ENCODE measurements at regions not wholly inside any gene's neighbourhood (a gene's known extent, or its start where the extent isn't known, plus 50 kb on each side); places are given as distances from the start of the nearest gene placed in this dataset.

- H3K79me2 ChIP-seq (ENCODE audit: control insufficient read depth, insufficient read depth, low read length, unreplicated experiment), result no peaks in the 10 kb centered on the region
- H3K27me3 ChIP-seq (ENCODE audit: insufficient read depth, low read length), result no peaks in the 10 kb centered on the region
- H3K36me3 ChIP-seq (ENCODE audit: insufficient read depth, low read length), result no peaks in the 10 kb centered on the region
- no peak overlapping the region for H3K4me3 ChIP-seq (ENCODE audit: low read depth, low read length)
- H3K27ac ChIP-seq (ENCODE audit: low read depth, low read length), result no peak overlapping the region
- no peaks in the 10 kb centered on the region for H3K4me1 ChIP-seq (ENCODE audit: control insufficient read depth, insufficient read depth, low read length, unreplicated experiment)
- no peak overlapping the region for H2AFZ ChIP-seq (ENCODE audit: low read length, unreplicated experiment)
Observed at GRCh38 chr12:14275886-14276285, 89.6 kb upstream of the ATF7IP start.

GRCh38 chr12:14278294-14278953 is 87.1 kb upstream of the ATF7IP start:
- Histone ChIP-seq H2AFZ (ENCODE audit: low read length, unreplicated experiment) (no peak overlapping the region), H3K4me3 (ENCODE audit: low read depth, low read length) (no peak overlapping the region), H3K79me2 (ENCODE audit: control insufficient read depth, insufficient read depth, low read length, unreplicated experiment) (no peaks in the 10 kb centered on the region), H3K27ac (ENCODE audit: low read depth, low read length) (no peak overlapping the region), H3K27me3 (ENCODE audit: insufficient read depth, low read length) (no peaks in the 10 kb centered on the region), H3K36me3 (ENCODE audit: insufficient read depth, low read length) (no peaks in the 10 kb centered on the region), H3K4me1 (ENCODE audit: control insufficient read depth, insufficient read depth, low read length, unreplicated experiment) (no peaks in the 10 kb centered on the region)

GRCh38 chr12:14279845-14280244 is 85.6 kb upstream of the ATF7IP start:
- Histone ChIP-seq H3K36me3 (ENCODE audit: insufficient read depth, low read length) (no peaks in the 10 kb centered on the region), H3K4me1 (ENCODE audit: control insufficient read depth, insufficient read depth, low read length, unreplicated experiment) (no peaks in the 10 kb centered on the region), H3K4me3 (ENCODE audit: low read depth, low read length) (no peak overlapping the region), H3K27ac (ENCODE audit: low read depth, low read length) (no peak overlapping the region), H3K27me3 (ENCODE audit: insufficient read depth, low read length) (no peaks in the 10 kb centered on the region), H3K79me2 (ENCODE audit: control insufficient read depth, insufficient read depth, low read length, unreplicated experiment) (no peaks in the 10 kb centered on the region), H2AFZ (ENCODE audit: low read length, unreplicated experiment) (no peak overlapping the region)

- Histone ChIP-seq H3K27ac (ENCODE audit: low read depth, low read length) (no peak overlapping the region), H3K4me3 (ENCODE audit: low read depth, low read length) (no peak overlapping the region), H3K79me2 (ENCODE audit: control insufficient read depth, insufficient read depth, low read length, unreplicated experiment) (no peaks in the 10 kb centered on the region), H3K27me3 (ENCODE audit: insufficient read depth, low read length) (no peaks in the 10 kb centered on the region), H3K36me3 (ENCODE audit: insufficient read depth, low read length) (no peaks in the 10 kb centered on the region), H2AFZ (ENCODE audit: low read length, unreplicated experiment) (no peak overlapping the region), H3K4me1 (ENCODE audit: control insufficient read depth, insufficient read depth, low read length, unreplicated experiment) (no peaks in the 10 kb centered on the region)
Observed at GRCh38 chr12:14280921-14281320, 84.6 kb upstream of the ATF7IP start.

GRCh38 chr12:14281539-14281938 is 83.9 kb upstream of the ATF7IP start:
- H3K27ac ChIP-seq (ENCODE audit: low read depth, low read length), result no peak overlapping the region
- no peak overlapping the region for H2AFZ ChIP-seq (ENCODE audit: low read length, unreplicated experiment)
- no peaks in the 10 kb centered on the region for H3K4me1 ChIP-seq (ENCODE audit: control insufficient read depth, insufficient read depth, low read length, unreplicated experiment)
- H3K27me3 ChIP-seq (ENCODE audit: insufficient read depth, low read length), result no peaks in the 10 kb centered on the region
- H3K79me2 ChIP-seq (ENCODE audit: control insufficient read depth, insufficient read depth, low read length, unreplicated experiment), result no peaks in the 10 kb centered on the region
- H3K4me3 ChIP-seq (ENCODE audit: low read depth, low read length), result no peak overlapping the region
- H3K36me3 ChIP-seq (ENCODE audit: insufficient read depth, low read length), result no peaks in the 10 kb centered on the region

GRCh38 chr12:14283489-14284144 is 81.9 kb upstream of the ATF7IP start:
- Histone ChIP-seq H3K27ac (ENCODE audit: low read depth, low read length) (no peak overlapping the region), H3K36me3 (ENCODE audit: insufficient read depth, low read length) (no peaks in the 10 kb centered on the region), H3K79me2 (ENCODE audit: control insufficient read depth, insufficient read depth, low read length, unreplicated experiment) (no peaks in the 10 kb centered on the region), H2AFZ (ENCODE audit: low read length, unreplicated experiment) (peak overlapping the region; percentile 22), H3K27me3 (ENCODE audit: insufficient read depth, low read length) (no peaks in the 10 kb centered on the region), H3K4me3 (ENCODE audit: low read depth, low read length) (no peak overlapping the region), H3K4me1 (ENCODE audit: control insufficient read depth, insufficient read depth, low read length, unreplicated experiment) (no peaks in the 10 kb centered on the region)

GRCh38 chr12:14284184-14284722 is 81.2 kb upstream of the ATF7IP start:
- Histone ChIP-seq H3K27me3 (ENCODE audit: insufficient read depth, low read length) (no peaks in the 10 kb centered on the region), H3K36me3 (ENCODE audit: insufficient read depth, low read length) (no peaks in the 10 kb centered on the region), H2AFZ (ENCODE audit: low read length, unreplicated experiment) (peak overlapping the region; percentile 22), H3K4me3 (ENCODE audit: low read depth, low read length) (no peak overlapping the region), H3K4me1 (ENCODE audit: control insufficient read depth, insufficient read depth, low read length, unreplicated experiment) (no peaks in the 10 kb centered on the region), H3K27ac (ENCODE audit: low read depth, low read length) (no peak overlapping the region), H3K79me2 (ENCODE audit: control insufficient read depth, insufficient read depth, low read length, unreplicated experiment) (no peaks in the 10 kb centered on the region)

- Histone ChIP-seq H3K36me3 (ENCODE audit: insufficient read depth, low read length) (no peaks in the 10 kb centered on the region), H3K4me1 (ENCODE audit: control insufficient read depth, insufficient read depth, low read length, unreplicated experiment) (no peaks in the 10 kb centered on the region), H2AFZ (ENCODE audit: low read length, unreplicated experiment) (no peak overlapping the region), H3K79me2 (ENCODE audit: control insufficient read depth, insufficient read depth, low read length, unreplicated experiment) (no peaks in the 10 kb centered on the region), H3K27me3 (ENCODE audit: insufficient read depth, low read length) (no peaks in the 10 kb centered on the region), H3K27ac (ENCODE audit: low read depth, low read length) (no peak overlapping the region), H3K4me3 (ENCODE audit: low read depth, low read length) (no peak overlapping the region)
Observed at GRCh38 chr12:14289601-14290000, 75.9 kb upstream of the ATF7IP start.

- Histone ChIP-seq H3K27me3 (ENCODE audit: insufficient read depth, low read length) (no peaks in the 10 kb centered on the region), H2AFZ (ENCODE audit: low read length, unreplicated experiment) (no peak overlapping the region), H3K27ac (ENCODE audit: low read depth, low read length) (no peak overlapping the region), H3K36me3 (ENCODE audit: insufficient read depth, low read length) (no peaks in the 10 kb centered on the region), H3K79me2 (ENCODE audit: control insufficient read depth, insufficient read depth, low read length, unreplicated experiment) (no peaks in the 10 kb centered on the region), H3K4me1 (ENCODE audit: control insufficient read depth, insufficient read depth, low read length, unreplicated experiment) (no peaks in the 10 kb centered on the region), H3K4me3 (ENCODE audit: low read depth, low read length) (no peak overlapping the region)
Observed at GRCh38 chr12:14290951-14291350, 74.5 kb upstream of the ATF7IP start.

- no peaks in the 10 kb centered on the region for H3K79me2 ChIP-seq (ENCODE audit: control insufficient read depth, insufficient read depth, low read length, unreplicated experiment)
- peaks cover 9% of the 10 kb centered on the region for H3K4me1 ChIP-seq (ENCODE audit: control insufficient read depth, insufficient read depth, low read length, unreplicated experiment)
- no peak overlapping the region for H3K27ac ChIP-seq (ENCODE audit: low read depth, low read length)
- H3K27me3 ChIP-seq (ENCODE audit: insufficient read depth, low read length), result no peaks in the 10 kb centered on the region
- H3K4me3 ChIP-seq (ENCODE audit: low read depth, low read length), result no peak overlapping the region
- H2AFZ ChIP-seq (ENCODE audit: low read length, unreplicated experiment), result no peak overlapping the region
- H3K36me3 ChIP-seq (ENCODE audit: insufficient read depth, low read length), result no peaks in the 10 kb centered on the region
Observed at GRCh38 chr12:14303661-14304155, 61.8 kb upstream of the ATF7IP start.

- Histone ChIP-seq H3K79me2 (ENCODE audit: control insufficient read depth, insufficient read depth, low read length, unreplicated experiment) (no peaks in the 10 kb centered on the region), H2AFZ (ENCODE audit: low read length, unreplicated experiment) (peak overlapping the region; percentile 42), H3K4me3 (ENCODE audit: low read depth, low read length) (no peak overlapping the region), H3K27ac (ENCODE audit: low read depth, low read length) (no peak overlapping the region), H3K4me1 (ENCODE audit: control insufficient read depth, insufficient read depth, low read length, unreplicated experiment) (peaks cover 9% of the 10 kb centered on the region), H3K27me3 (ENCODE audit: insufficient read depth, low read length) (no peaks in the 10 kb centered on the region), H3K36me3 (ENCODE audit: insufficient read depth, low read length) (no peaks in the 10 kb centered on the region)
Observed at GRCh38 chr12:14307004-14307403, 58.5 kb upstream of the ATF7IP start.
